ENCODE measurements at regions not wholly inside any gene's neighbourhood (a gene's known extent, or its start where the extent isn't known, plus 50 kb on each side); places are given as distances from the start of the nearest gene placed in this dataset.
"Not testable (repeated sequence)": the region's sequence is repeated elsewhere in the genome, so short reads cannot be mapped to it uniquely, and the experiment has no call there.

- H3K27me3 ChIP-seq (ENCODE audit: control insufficient read depth in 2 of 2, insufficient read depth in 2 of 2, low read length in 2 of 2) = no peaks in the 10 kb centered on the region
- no peaks in the 10 kb centered on the region for H3K4me1 ChIP-seq (ENCODE audit: control insufficient read depth in 2 of 2, insufficient read depth in 2 of 2, low read length in 2 of 2)
- H3K36me3 ChIP-seq (ENCODE audit: control insufficient read depth in 2 of 2, insufficient read depth in 2 of 2, low read length in 2 of 2) = no peaks in the 10 kb centered on the region
- H3K9me3 ChIP-seq (ENCODE audit: control insufficient read depth in 2 of 2, low read length in 2 of 2) = no peaks in the 10 kb centered on the region
- H3K4me3 ChIP-seq (ENCODE audit: low read length in 2 of 2) = no peak overlapping the region
- H3K9ac ChIP-seq (ENCODE audit: low read depth in 1 of 2, low read length in 2 of 2) = no peak overlapping the region
- no peak overlapping the region for H3K27ac ChIP-seq (ENCODE audit: low read depth in 2 of 2, low read length in 2 of 2)
Observed at GRCh38 chr3:95217661-95218060, 1154.8 kb downstream of the NSUN3 start.

- no peaks in the 10 kb centered on the region for H3K27me3 ChIP-seq (ENCODE audit: control insufficient read depth in 2 of 2, insufficient read depth in 2 of 2, low read length in 2 of 2)
- no peak overlapping the region for H3K9ac ChIP-seq (ENCODE audit: low read depth in 1 of 2, low read length in 2 of 2)
- H3K4me1 ChIP-seq (ENCODE audit: control insufficient read depth in 2 of 2, insufficient read depth in 2 of 2, low read length in 2 of 2) = no peaks in the 10 kb centered on the region
- H3K4me3 ChIP-seq (ENCODE audit: low read length in 2 of 2) = no peak overlapping the region
- no peaks in the 10 kb centered on the region for H3K9me3 ChIP-seq (ENCODE audit: control insufficient read depth in 2 of 2, low read length in 2 of 2)
- H3K27ac ChIP-seq (ENCODE audit: low read depth in 2 of 2, low read length in 2 of 2) = no peak overlapping the region
- no peaks in the 10 kb centered on the region for H3K36me3 ChIP-seq (ENCODE audit: control insufficient read depth in 2 of 2, insufficient read depth in 2 of 2, low read length in 2 of 2)
Observed at GRCh38 chr3:95218484-95218883, 1155.6 kb downstream of the NSUN3 start.

GRCh38 chr3:95226437-95226836, 1163.6 kb downstream of the NSUN3 start:
- Histone ChIP-seq H3K9me3 (ENCODE audit: control insufficient read depth in 2 of 2, low read length in 2 of 2) (no peaks in the 10 kb centered on the region), H3K27me3 (ENCODE audit: control insufficient read depth in 2 of 2, insufficient read depth in 2 of 2, low read length in 2 of 2) (no peaks in the 10 kb centered on the region), H3K27ac (ENCODE audit: low read depth in 2 of 2, low read length in 2 of 2) (no peak overlapping the region), H3K9ac (ENCODE audit: low read depth in 1 of 2, low read length in 2 of 2) (no peak overlapping the region), H3K4me3 (ENCODE audit: low read length in 2 of 2) (no peak overlapping the region), H3K36me3 (ENCODE audit: control insufficient read depth in 2 of 2, insufficient read depth in 2 of 2, low read length in 2 of 2) (no peaks in the 10 kb centered on the region), H3K4me1 (ENCODE audit: control insufficient read depth in 2 of 2, insufficient read depth in 2 of 2, low read length in 2 of 2) (no peaks in the 10 kb centered on the region)

GRCh38 chr3:95227092-95227491, 1164.2 kb downstream of the NSUN3 start:
- Histone ChIP-seq H3K36me3 (ENCODE audit: control insufficient read depth in 2 of 2, insufficient read depth in 2 of 2, low read length in 2 of 2) (no peaks in the 10 kb centered on the region), H3K9me3 (ENCODE audit: control insufficient read depth in 2 of 2, low read length in 2 of 2) (no peaks in the 10 kb centered on the region), H3K4me1 (ENCODE audit: control insufficient read depth in 2 of 2, insufficient read depth in 2 of 2, low read length in 2 of 2) (no peaks in the 10 kb centered on the region), H3K4me3 (ENCODE audit: low read length in 2 of 2) (no peak overlapping the region), H3K27ac (ENCODE audit: low read depth in 2 of 2, low read length in 2 of 2) (no peak overlapping the region), H3K9ac (ENCODE audit: low read depth in 1 of 2, low read length in 2 of 2) (no peak overlapping the region), H3K27me3 (ENCODE audit: control insufficient read depth in 2 of 2, insufficient read depth in 2 of 2, low read length in 2 of 2) (no peaks in the 10 kb centered on the region)

GRCh38 chr3:95228416-95228815, 1165.6 kb downstream of the NSUN3 start:
- Histone ChIP-seq H3K9me3 (ENCODE audit: control insufficient read depth in 2 of 2, low read length in 2 of 2) (no peaks in the 10 kb centered on the region), H3K27ac (ENCODE audit: low read depth in 2 of 2, low read length in 2 of 2) (no peak overlapping the region), H3K4me1 (ENCODE audit: control insufficient read depth in 2 of 2, insufficient read depth in 2 of 2, low read length in 2 of 2) (no peaks in the 10 kb centered on the region)

GRCh38 chr3:95235916-95236315, 1173.1 kb downstream of the NSUN3 start:
- no peaks in the 10 kb centered on the region for H3K4me1 ChIP-seq (ENCODE audit: control insufficient read depth in 2 of 2, insufficient read depth in 2 of 2, low read length in 2 of 2)
- no peaks in the 10 kb centered on the region for H3K36me3 ChIP-seq (ENCODE audit: control insufficient read depth in 2 of 2, insufficient read depth in 2 of 2, low read length in 2 of 2)
- no peak overlapping the region for H3K27ac ChIP-seq (ENCODE audit: low read depth in 2 of 2, low read length in 2 of 2)
- H3K27me3 ChIP-seq (ENCODE audit: control insufficient read depth in 2 of 2, insufficient read depth in 2 of 2, low read length in 2 of 2) = no peaks in the 10 kb centered on the region
- H3K9ac ChIP-seq (ENCODE audit: low read depth in 1 of 2, low read length in 2 of 2) = no peak overlapping the region
- no peaks in the 10 kb centered on the region for H3K9me3 ChIP-seq (ENCODE audit: control insufficient read depth in 2 of 2, low read length in 2 of 2)
- H3K4me3 ChIP-seq (ENCODE audit: low read length in 2 of 2) = no peak overlapping the region

More at GRCh38 chr3:95228416-95228815, 1165.6 kb downstream of the NSUN3 start:
- H3K27me3 ChIP-seq (ENCODE audit: control insufficient read depth in 2 of 2, insufficient read depth in 2 of 2, low read length in 2 of 2) = no peaks in the 10 kb centered on the region
- H3K9ac ChIP-seq (ENCODE audit: low read depth in 1 of 2, low read length in 2 of 2) = no peak overlapping the region
- H3K4me3 ChIP-seq (ENCODE audit: low read length in 2 of 2) = no peak overlapping the region
- H3K36me3 ChIP-seq (ENCODE audit: control insufficient read depth in 2 of 2, insufficient read depth in 2 of 2, low read length in 2 of 2) = no peaks in the 10 kb centered on the region

GRCh38 chr3:95237783-95238182, 1174.9 kb downstream of the NSUN3 start:
- Histone ChIP-seq H3K4me3 (ENCODE audit: low read length in 2 of 2) (no peak overlapping the region), H3K9ac (ENCODE audit: low read depth in 1 of 2, low read length in 2 of 2) (no peak overlapping the region), H3K9me3 (ENCODE audit: control insufficient read depth in 2 of 2, low read length in 2 of 2) (no peaks in the 10 kb centered on the region), H3K27ac (ENCODE audit: low read depth in 2 of 2, low read length in 2 of 2) (no peak overlapping the region), H3K4me1 (ENCODE audit: control insufficient read depth in 2 of 2, insufficient read depth in 2 of 2, low read length in 2 of 2) (no peaks in the 10 kb centered on the region), H3K27me3 (ENCODE audit: control insufficient read depth in 2 of 2, insufficient read depth in 2 of 2, low read length in 2 of 2) (no peaks in the 10 kb centered on the region), H3K36me3 (ENCODE audit: control insufficient read depth in 2 of 2, insufficient read depth in 2 of 2, low read length in 2 of 2) (no peaks in the 10 kb centered on the region)

GRCh38 chr3:95240395-95240794, 1177.5 kb downstream of the NSUN3 start:
- H3K4me3 ChIP-seq (ENCODE audit: low read length in 2 of 2) = no peak overlapping the region
- no peak overlapping the region for H3K9ac ChIP-seq (ENCODE audit: low read depth in 1 of 2, low read length in 2 of 2)
- no peaks in the 10 kb centered on the region for H3K27me3 ChIP-seq (ENCODE audit: control insufficient read depth in 2 of 2, insufficient read depth in 2 of 2, low read length in 2 of 2)
- H3K9me3 ChIP-seq (ENCODE audit: control insufficient read depth in 2 of 2, low read length in 2 of 2) = no peaks in the 10 kb centered on the region
- no peaks in the 10 kb centered on the region for H3K36me3 ChIP-seq (ENCODE audit: control insufficient read depth in 2 of 2, insufficient read depth in 2 of 2, low read length in 2 of 2)
- no peak overlapping the region for H3K27ac ChIP-seq (ENCODE audit: low read depth in 2 of 2, low read length in 2 of 2)
- no peaks in the 10 kb centered on the region for H3K4me1 ChIP-seq (ENCODE audit: control insufficient read depth in 2 of 2, insufficient read depth in 2 of 2, low read length in 2 of 2)

- H3K4me3 ChIP-seq (ENCODE audit: low read length in 2 of 2); H3K36me3 ChIP-seq (ENCODE audit: control insufficient read depth in 2 of 2, insufficient read depth in 2 of 2, low read length in 2 of 2); H3K9me3 ChIP-seq (ENCODE audit: control insufficient read depth in 2 of 2, low read length in 2 of 2); H3K4me1 ChIP-seq (ENCODE audit: control insufficient read depth in 2 of 2, insufficient read depth in 2 of 2, low read length in 2 of 2); H3K27me3 ChIP-seq (ENCODE audit: control insufficient read depth in 2 of 2, insufficient read depth in 2 of 2, low read length in 2 of 2); H3K9ac ChIP-seq (ENCODE audit: low read depth in 1 of 2, low read length in 2 of 2); H3K27ac ChIP-seq (ENCODE audit: low read depth in 2 of 2, low read length in 2 of 2): not testable (repeated sequence)
Observed at GRCh38 chr3:95241256-95241655, 1178.4 kb downstream of the NSUN3 start.

- Histone ChIP-seq H3K36me3 (ENCODE audit: control insufficient read depth in 2 of 2, insufficient read depth in 2 of 2, low read length in 2 of 2) (no peaks in the 10 kb centered on the region), H3K27me3 (ENCODE audit: control insufficient read depth in 2 of 2, insufficient read depth in 2 of 2, low read length in 2 of 2) (no peaks in the 10 kb centered on the region), H3K4me1 (ENCODE audit: control insufficient read depth in 2 of 2, insufficient read depth in 2 of 2, low read length in 2 of 2) (no peaks in the 10 kb centered on the region), H3K27ac (ENCODE audit: low read depth in 2 of 2, low read length in 2 of 2) (no peak overlapping the region), H3K4me3 (ENCODE audit: low read length in 2 of 2) (no peak overlapping the region), H3K9me3 (ENCODE audit: control insufficient read depth in 2 of 2, low read length in 2 of 2) (no peaks in the 10 kb centered on the region), H3K9ac (ENCODE audit: low read depth in 1 of 2, low read length in 2 of 2) (no peak overlapping the region)
Observed at GRCh38 chr3:95246413-95246812, 1183.6 kb downstream of the NSUN3 start.

GRCh38 chr3:95254061-95254460, 1191.2 kb downstream of the NSUN3 start:
- Histone ChIP-seq H3K27ac (ENCODE audit: low read depth in 2 of 2, low read length in 2 of 2) (no peak overlapping the region), H3K9me3 (ENCODE audit: control insufficient read depth in 2 of 2, low read length in 2 of 2) (no peaks in the 10 kb centered on the region), H3K4me1 (ENCODE audit: control insufficient read depth in 2 of 2, insufficient read depth in 2 of 2, low read length in 2 of 2) (no peaks in the 10 kb centered on the region), H3K36me3 (ENCODE audit: control insufficient read depth in 2 of 2, insufficient read depth in 2 of 2, low read length in 2 of 2) (no peaks in the 10 kb centered on the region), H3K9ac (ENCODE audit: low read depth in 1 of 2, low read length in 2 of 2) (no peak overlapping the region), H3K4me3 (ENCODE audit: low read length in 2 of 2) (no peak overlapping the region), H3K27me3 (ENCODE audit: control insufficient read depth in 2 of 2, insufficient read depth in 2 of 2, low read length in 2 of 2) (no peaks in the 10 kb centered on the region)
